ENCODE measurements at regions not wholly inside any gene's neighbourhood (a gene's known extent, or its start where the extent isn't known, plus 50 kb on each side); places are given as distances from the start of the nearest gene placed in this dataset.

GRCh38 chr7:36096460-36097095 is 56.5 kb upstream of the EEPD1 start:
- no peak for DNase-seq

- no peak for DNase-seq
Measured at GRCh38 chr7:36098096-36098495, 55.0 kb upstream of the EEPD1 start.

GRCh38 chr7:36100226-36100625 is 52.8 kb upstream of the EEPD1 start:
- DNase-seq, result peak in 2 of 3 donors; percentile 29 to 45

- peak in 2 of 3 donors; percentile 18 to 37 for DNase-seq
Measured at GRCh38 chr7:36100634-36101033, 52.4 kb upstream of the EEPD1 start.
